GM18873 (cell line): ENCODE measurements at regions not wholly inside any gene's neighbourhood (a gene's known extent, or its start where the extent isn't known, plus 50 kb on each side); places are given as distances from the start of the nearest gene placed in this dataset.
A peak's percentile ranks its signal among the peaks of the same experiment; 100 is the strongest.
"Not testable (repeated sequence)": the region's sequence is repeated elsewhere in the genome, so short reads cannot be mapped to it uniquely, and the experiment has no call there.

Source experiments
- ATAC-seq: cut with Tn5 transposase; IDR thresholded peaks from one replicate; pipeline ENCODE4 v1.9.1; 2021; ENCODE audit warnings: mild to moderate bottlenecking, moderate library complexity, moderate number of reproducible peaks; ENCODE audit not compliant: unreplicated experiment, low FRiP score

GRCh38 chr20:53873230-53873604 lies 197.2 kb downstream of the BCAS1 start:
- ATAC-seq, result no peak

- peak; percentile 39 for ATAC-seq
These were observed 197.7 kb downstream of the BCAS1 start for GRCh38 chr20:53872561-53873229.

GRCh38 chr20:53872081-53872541 lies 198.3 kb downstream of the BCAS1 start:
- no peak for ATAC-seq

GRCh38 chr20:53871541-53871940 lies 198.9 kb downstream of the BCAS1 start:
- ATAC-seq, result no peak

- ATAC-seq, result no peak
These were observed 199.7 kb downstream of the BCAS1 start for GRCh38 chr20:53870426-53871315.

- ATAC-seq, result peak; percentile 51
These were observed 200.7 kb downstream of the BCAS1 start for GRCh38 chr20:53869466-53870258.

GRCh38 chr20:53867741-53868351 lies 202.5 kb downstream of the BCAS1 start:
- no peak for ATAC-seq

GRCh38 chr20:53866794-53867740 lies 203.3 kb downstream of the BCAS1 start:
- no peak for ATAC-seq

GRCh38 chr20:53865901-53866793 lies 204.2 kb downstream of the BCAS1 start:
- no peak for ATAC-seq

GRCh38 chr20:53864765-53865683 lies 205.4 kb downstream of the BCAS1 start:
- ATAC-seq, result not testable (repeated sequence)

- ATAC-seq, result not testable (repeated sequence)
These were observed 206.3 kb downstream of the BCAS1 start for GRCh38 chr20:53863923-53864641.

GRCh38 chr20:53863535-53863922 lies 206.9 kb downstream of the BCAS1 start:
- not testable (repeated sequence) for ATAC-seq

GRCh38 chr20:53863039-53863438 lies 207.4 kb downstream of the BCAS1 start:
- ATAC-seq, result not testable (repeated sequence)

- not testable (repeated sequence) for ATAC-seq
These were observed 207.9 kb downstream of the BCAS1 start for GRCh38 chr20:53862490-53862889.

- ATAC-seq, result not testable (repeated sequence)
These were observed 208.3 kb downstream of the BCAS1 start for GRCh38 chr20:53862136-53862397.

GRCh38 chr20:53859684-53860083 lies 210.7 kb downstream of the BCAS1 start:
- no peak for ATAC-seq

- not testable (repeated sequence) for ATAC-seq
These were observed 211.4 kb downstream of the BCAS1 start for GRCh38 chr20:53859009-53859408.
